Adrenal gland (tissue), 5 donors: ENCODE measurements at regions not wholly inside any gene's neighbourhood (a gene's known extent, or its start where the extent isn't known, plus 50 kb on each side); places are given as distances from the start of the nearest gene placed in this dataset.

ENCODE experiments used
- CTCF ChIP-seq, 6 experiments: fragments of 450-650 bp in 4 of 6; fragments of 200-600 bp in 2 of 6; sonication (generic) in 1 of 6; IDR thresholded peaks; 1 replicate in 5 of 6; 2 replicates in 1 of 6; pipeline versions ENCODE4 v1.5.1 to v1.8.0; 2016 to 2021; ENCODE audit warnings: antibody characterized with exemption in 6 of 6, mild to moderate bottlenecking in 2 of 6, moderate library complexity in 1 of 6
- POLR2A ChIP-seq, 2 donors: fragments of 450-650 bp; IDR thresholded peaks; one replicate each; pipeline ENCODE4 v1.6.1; 2017; ENCODE audit warnings: antibody characterized with exemption in 2 of 2, mild to moderate bottlenecking in 2 of 2, moderate library complexity in 1 of 2
- donor health status: DM: no; HTN: no; CAD: no.

- no peak for TF ChIP-seq CTCF (IDR thresholded peaks at IDR 0.05)
- no peak for TF ChIP-seq POLR2A (IDR thresholded peaks at IDR 0.05)
Observed at GRCh38 chr2:49351560-49351959, 197.2 kb upstream of the FSHR start.
